Hippocampal formation (tissue), 2 donors: ENCODE measurements at regions not wholly inside any gene's neighbourhood (a gene's known extent, or its start where the extent isn't known, plus 50 kb on each side); places are given as distances from the start of the nearest gene placed in this dataset.
A peak's percentile ranks its signal among the peaks of the same experiment; 100 is the strongest.
"Not testable (repeated sequence)": the region's sequence is repeated elsewhere in the genome, so short reads cannot be mapped to it uniquely, and the experiment has no call there.

Experiments used
- DNase-seq, 2 donors: peaks; one replicate each; lab custom pipeline; 2025; lab: John Stamatoyannopoulos, UW

- no peak for DNase-seq
These were observed 258.5 kb downstream of the PDCD6IP start for GRCh38 chr3:34056951-34057390.

GRCh38 chr3:34060995-34061394 lies 262.6 kb downstream of the PDCD6IP start:
- DNase-seq = not testable (repeated sequence)

- no peak for DNase-seq
These were observed 267.5 kb downstream of the PDCD6IP start for GRCh38 chr3:34065901-34066300.

- no peak for DNase-seq
These were observed 267.9 kb downstream of the PDCD6IP start for GRCh38 chr3:34066328-34066727.

- no peak for DNase-seq
These were observed 268.6 kb downstream of the PDCD6IP start for GRCh38 chr3:34066999-34067398.

- DNase-seq = peak in 1 of 2 donors; percentile 9
These were observed 269.2 kb downstream of the PDCD6IP start for GRCh38 chr3:34067536-34068051.

- no peak for DNase-seq
These were observed 270.1 kb downstream of the PDCD6IP start for GRCh38 chr3:34068505-34068904.

GRCh38 chr3:34070831-34071585 lies 272.6 kb downstream of the PDCD6IP start:
- no peak for DNase-seq

- DNase-seq = no peak
These were observed 273.9 kb downstream of the PDCD6IP start for GRCh38 chr3:34072297-34072696.

- DNase-seq = no peak
These were observed 274.7 kb downstream of the PDCD6IP start for GRCh38 chr3:34073111-34073510.

GRCh38 chr3:34073961-34074360 lies 275.5 kb downstream of the PDCD6IP start:
- DNase-seq = no peak

GRCh38 chr3:34075975-34076374 lies 277.5 kb downstream of the PDCD6IP start:
- no peak for DNase-seq

GRCh38 chr3:34077417-34078195 lies 279.2 kb downstream of the PDCD6IP start:
- DNase-seq = no peak

- no peak for DNase-seq
These were observed 280.0 kb downstream of the PDCD6IP start for GRCh38 chr3:34078418-34078817.

- not testable (repeated sequence) for DNase-seq
These were observed 281.4 kb downstream of the PDCD6IP start for GRCh38 chr3:34079849-34080248.

GRCh38 chr3:34090379-34090778 lies 291.9 kb downstream of the PDCD6IP start:
- DNase-seq = not testable (repeated sequence)

GRCh38 chr3:34090876-34091275 lies 292.4 kb downstream of the PDCD6IP start:
- no peak for DNase-seq

- not testable (repeated sequence) for DNase-seq
These were observed 295.9 kb downstream of the PDCD6IP start for GRCh38 chr3:34094280-34094679.

- DNase-seq = no peak
These were observed 303.9 kb downstream of the PDCD6IP start for GRCh38 chr3:34102288-34102687.

GRCh38 chr3:34106379-34106778 lies 307.9 kb downstream of the PDCD6IP start:
- DNase-seq = no peak

- no peak for DNase-seq
These were observed 308.4 kb downstream of the PDCD6IP start for GRCh38 chr3:34106879-34107278.

GRCh38 chr3:34107669-34108068 lies 309.2 kb downstream of the PDCD6IP start:
- no peak for DNase-seq

- no peak for DNase-seq
These were observed 310.6 kb downstream of the PDCD6IP start for GRCh38 chr3:34109021-34109420.
